G401 (cell line): ENCODE measurements at regions not wholly inside any gene's neighbourhood (a gene's known extent, or its start where the extent isn't known, plus 50 kb on each side); places are given as distances from the start of the nearest gene placed in this dataset.

Experiments used
- DNase-seq: peaks from one replicate; pipeline ENCODE4 v3.0.0-alpha.2; 2015; ENCODE audit warnings: low spot score
- in situ Hi-C: cut with HindIII; loops from 2 replicates; pipeline ENCODE4 v1.10.0; 2016; ENCODE audit warnings: low sequenced_read_pairs, mixed read lengths

- in situ Hi-C loops: no loop called here
- DNase-seq: no peak
These were observed 137.3 kb upstream of the FNDC3A start for GRCh38 chr13:48838193-48838973.

- in situ Hi-C loops: no loop called here
- DNase-seq: no peak
These were observed 136.5 kb upstream of the FNDC3A start for GRCh38 chr13:48839171-48839570.

- no peak for DNase-seq
- in situ Hi-C loops: no loop called here
These were observed 135.3 kb upstream of the FNDC3A start for GRCh38 chr13:48840366-48840765.

GRCh38 chr13:48842316-48842715 is 133.4 kb upstream of the FNDC3A start:
- DNase-seq: no peak
- in situ Hi-C loops: no loop called here

- in situ Hi-C loops: no loop called here
- no peak for DNase-seq
These were observed 131.9 kb upstream of the FNDC3A start for GRCh38 chr13:48843630-48844380.

GRCh38 chr13:48844676-48845075 is 131.0 kb upstream of the FNDC3A start:
- in situ Hi-C loops: no loop called here
- DNase-seq: no peak

- in situ Hi-C loops: no loop called here
- no peak for DNase-seq
These were observed 126.2 kb upstream of the FNDC3A start for GRCh38 chr13:48849515-48849914.

- no peak for DNase-seq
- in situ Hi-C loops: no loop called here
These were observed 124.0 kb upstream of the FNDC3A start for GRCh38 chr13:48851707-48852106.

- in situ Hi-C loops: no loop called here
- no peak for DNase-seq
These were observed 122.6 kb upstream of the FNDC3A start for GRCh38 chr13:48852911-48853727.

- in situ Hi-C loops: no loop called here
These were observed 122.0 kb upstream of the FNDC3A start for GRCh38 chr13:48853728-48854102.

GRCh38 chr13:48857576-48857975 is 118.1 kb upstream of the FNDC3A start:
- no peak for DNase-seq
- in situ Hi-C loops: no loop called here

More at GRCh38 chr13:48853728-48854102, 122.0 kb upstream of the FNDC3A start:
- DNase-seq: no peak

- in situ Hi-C loops: no loop called here
- DNase-seq: no peak
These were observed 117.4 kb upstream of the FNDC3A start for GRCh38 chr13:48858122-48858902.

GRCh38 chr13:48859272-48860105 is 116.2 kb upstream of the FNDC3A start:
- no peak for DNase-seq

GRCh38 chr13:48860364-48860763 is 115.3 kb upstream of the FNDC3A start:
- no peak for DNase-seq
- in situ Hi-C loops: no loop called here

More at GRCh38 chr13:48859272-48860105, 116.2 kb upstream of the FNDC3A start:
- in situ Hi-C loops: no loop called here

GRCh38 chr13:48862572-48862971 is 113.1 kb upstream of the FNDC3A start:
- in situ Hi-C loops: no loop called here
- DNase-seq: no peak

- in situ Hi-C loops: no loop called here
- no peak for DNase-seq
These were observed 111.6 kb upstream of the FNDC3A start for GRCh38 chr13:48864100-48864499.

- in situ Hi-C loops: no loop called here
- no peak for DNase-seq
These were observed 109.5 kb upstream of the FNDC3A start for GRCh38 chr13:48866249-48866648.

GRCh38 chr13:48873081-48873480 is 102.6 kb upstream of the FNDC3A start:
- DNase-seq: no peak
- in situ Hi-C loops: no loop called here
